GM10266 (cell line): ENCODE measurements at regions not wholly inside any gene's neighbourhood (a gene's known extent, or its start where the extent isn't known, plus 50 kb on each side); places are given as distances from the start of the nearest gene placed in this dataset.

Experiments
- DNase-seq: peaks from one replicate; pipeline ENCODE4 v3.0.0; 2012; ENCODE audit errors: extremely low spot score
- CTCF ChIP-seq: IDR thresholded peaks from 2 replicates; pipeline ENCODE4 v1.5.1; 2012; ENCODE audit warnings: mild to moderate bottlenecking, low read depth; ENCODE audit not compliant: control insufficient read depth, insufficient read depth; ENCODE audit errors: missing control alignments

DNA sequence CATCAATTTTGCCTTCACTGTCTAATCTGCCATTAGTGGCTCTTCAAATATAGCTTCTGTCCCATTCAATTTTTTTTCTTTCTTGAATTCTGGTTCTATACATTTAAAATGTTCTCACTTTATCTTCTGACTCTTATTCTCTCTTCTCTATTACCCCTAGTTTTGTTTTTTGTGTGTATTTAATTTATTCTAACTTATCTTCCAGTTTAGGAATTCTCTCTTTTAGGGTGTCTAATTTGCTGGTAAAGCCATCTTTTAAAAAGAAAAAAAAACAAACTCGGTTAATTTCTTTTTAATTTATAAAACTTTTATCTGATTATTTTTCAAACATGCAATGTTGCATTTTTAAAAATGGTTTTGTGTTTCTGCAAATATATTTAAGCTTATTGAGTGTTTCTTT is 80.3 kb upstream of the OXGR1 start:
- TF ChIP-seq CTCF = no peak
- DNase-seq = no peak

DNA sequence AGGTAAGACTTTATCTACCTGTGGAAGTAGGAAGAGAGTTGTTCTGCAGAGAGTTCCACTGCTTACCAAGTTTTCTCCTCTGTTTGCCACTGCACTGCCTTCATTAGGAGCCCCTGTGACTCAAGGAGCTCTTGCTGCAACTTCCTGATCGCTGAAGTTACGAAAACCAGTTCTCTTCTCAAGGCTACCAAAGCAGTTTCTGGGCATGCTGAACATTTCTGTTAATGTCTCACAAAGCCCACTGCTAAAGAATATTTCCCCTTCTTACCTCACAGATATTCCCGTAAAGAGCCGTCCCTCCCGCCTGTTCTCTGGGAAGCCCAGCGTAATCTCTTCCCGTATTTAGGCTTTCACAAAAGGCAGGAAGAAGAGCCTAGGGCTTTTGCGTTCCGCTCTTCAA is 82.6 kb upstream of the OXGR1 start:
- no peak for DNase-seq
- TF ChIP-seq CTCF = no peak

GRCh38 chr13:97077341-97077740 is 83.1 kb upstream of the OXGR1 start:
- DNase-seq = no peak
- TF ChIP-seq CTCF = no peak

DNA sequence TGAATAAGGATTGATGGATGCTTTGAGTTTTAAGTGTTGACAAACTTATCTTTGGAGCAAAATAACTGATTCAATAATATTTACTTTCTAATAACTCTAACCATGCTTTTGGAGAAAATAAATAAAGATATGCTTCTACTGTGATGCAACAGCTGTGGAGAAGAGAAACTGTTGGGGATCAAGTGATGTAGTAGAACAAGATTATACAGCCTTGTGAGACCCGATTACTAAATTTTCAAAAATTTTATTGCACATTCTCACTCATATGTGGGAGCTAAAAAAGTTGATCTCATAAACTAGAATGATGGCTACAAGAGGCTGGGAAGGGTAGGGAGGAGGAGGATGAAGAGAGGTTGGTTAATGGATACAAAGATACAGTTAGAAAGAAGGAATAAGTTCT is 85.5 kb upstream of the OXGR1 start:
- no peak for TF ChIP-seq CTCF
- DNase-seq = no peak

GRCh38 chr13:97082461-97083207 is 88.4 kb upstream of the OXGR1 start:
- no peak for TF ChIP-seq CTCF
- DNase-seq = no peak

- TF ChIP-seq CTCF = no peak
- no peak for DNase-seq
Observed at GRCh38 chr13:97091196-97091595, 96.9 kb upstream of the OXGR1 start.

DNA sequence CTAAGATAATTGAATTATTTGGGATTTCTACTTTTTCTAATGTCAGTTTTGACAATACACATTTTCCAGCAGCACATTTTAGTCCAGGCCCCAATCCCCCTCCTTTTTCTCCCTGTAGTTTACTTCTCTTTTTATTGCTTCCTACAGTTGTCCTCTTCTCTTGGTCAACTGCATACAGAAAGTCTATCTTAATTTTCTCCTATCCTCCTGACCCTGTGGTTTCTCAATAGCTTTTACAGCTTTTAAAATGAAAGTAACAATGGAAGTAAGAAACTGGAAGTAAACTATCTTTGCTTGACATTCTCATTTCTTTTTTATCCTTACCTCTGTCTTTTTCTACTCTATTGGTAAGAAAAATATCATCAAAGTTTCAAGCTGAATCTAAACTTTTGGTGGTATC is 106.5 kb upstream of the OXGR1 start:
- TF ChIP-seq CTCF = no peak
- no peak for DNase-seq
